GM12878 (cell line): ENCODE measurements at regions not wholly inside any gene's neighbourhood (a gene's known extent, or its start where the extent isn't known, plus 50 kb on each side); places are given as distances from the start of the nearest gene placed in this dataset.

ENCODE experiments used
- ATAC-seq: fragments of 200-7000 bp; cut with Tn5 transposase; 3 replicates; pipeline ENCODE4 v1.9.1; 2020; ENCODE audit warnings: mild to moderate bottlenecking, moderate library complexity
- BruUV-seq: library from RNA; stranded (reverse); fragments of 400-500 nt; replicated peaks from 2 replicates; lab custom pipeline; 2021; lab: Mats Ljungman, UMichigan
- CTCF ChIA-PET: fragments of 300-600 bp; sonication (Branson Sonifier 250); formaldehyde crosslinking; extraction: SDS; loops from one replicate; lab custom pipeline; 2021; ENCODE audit warnings: inconsistent platforms; lab: Yijun Ruan, JAX
- POLR2A ChIA-PET: fragments of 350-600 bp; formaldehyde crosslinking; extraction: SDS; loops from one replicate; lab custom pipeline; 2021; ENCODE audit warnings: inconsistent platforms; lab: Charles Lee
- RAD21 ChIA-PET: fragments of 300-600 bp; sonication (Branson Sonifier 250); formaldehyde crosslinking; loops from one replicate; lab custom pipeline; 2023; ENCODE audit warnings: antibody characterized with exemption; ENCODE audit not compliant: unreplicated experiment; lab: Charles Lee
- SMC1A ChIA-PET: fragments of 300-600 bp; sonication (Branson Sonifier 250); formaldehyde crosslinking; loops from one replicate; lab custom pipeline; 2023; ENCODE audit not compliant: unreplicated experiment, uncharacterized antibody; lab: Charles Lee
- DNase-seq: peaks from one replicate; pipeline ENCODE4 v3.0.0-alpha.2; 2011; ENCODE audit warnings: low read depth, low spot score
- FAIRE-seq: peaks from 3 replicates; lab custom pipeline; 2011; peaks lifted over from hg19 to GRCh38; lab: Jason Lieb, UNC
- H2AFZ ChIP-seq: 2 replicates; pipeline ENCODE4 v1.6.0; 2011; ENCODE audit warnings: low read depth, low read length, control low read depth; ENCODE audit not compliant: control insufficient read depth
- H3K27ac ChIP-seq: 2 replicates; pipeline ENCODE4 v1.5.1; 2011; ENCODE audit warnings: control low read depth; ENCODE audit not compliant: control insufficient read depth, insufficient read depth
- H3K27me3 ChIP-seq, 2 experiments: replicated peaks in 1 of 2; 2 replicates each; pipeline versions ENCODE4 v1.6.0 to v1.6.1; 2011; ENCODE audit warnings: low read length in 1 of 2; ENCODE audit not compliant: control insufficient read depth in 2 of 2, insufficient read depth in 2 of 2
- H3K36me3 ChIP-seq, 2 experiments: 2 replicates each; pipeline ENCODE4 v1.5.1; 2011; ENCODE audit warnings: low read length in 1 of 2; ENCODE audit not compliant: control insufficient read depth in 2 of 2, insufficient read depth in 2 of 2
- H3K4me1 ChIP-seq: 2 replicates; pipeline ENCODE4 v1.6.1; 2011; ENCODE audit warnings: mild to moderate bottlenecking, low read length, moderate library complexity, mixed read lengths; ENCODE audit not compliant: control insufficient read depth, insufficient read depth
- H3K4me2 ChIP-seq: 2 replicates; pipeline ENCODE4 v1.6.0; 2011; ENCODE audit warnings: control low read depth; ENCODE audit not compliant: control insufficient read depth, insufficient read depth
- H3K4me3 ChIP-seq: fragments of 200-600 bp; sonication (generic); 2 replicates; pipeline ENCODE4 v1.5.1; 2016
- H3K79me2 ChIP-seq: 2 replicates; pipeline ENCODE4 v1.6.0; 2011; ENCODE audit warnings: low read length; ENCODE audit not compliant: control insufficient read depth, insufficient read depth
- H3K9ac ChIP-seq: 2 replicates; pipeline ENCODE4 v1.8.0; 2011; ENCODE audit warnings: low read length, control low read depth, mixed read lengths; ENCODE audit not compliant: control insufficient read depth, insufficient read depth
- H3K9me3 ChIP-seq: replicated peaks from 3 replicates; pipeline ENCODE4 v1.5.1; 2011; ENCODE audit warnings: mild to moderate bottlenecking, low read length; ENCODE audit not compliant: control insufficient read depth, insufficient read depth
- H4K20me1 ChIP-seq: 2 replicates; pipeline ENCODE4 v1.6.0; 2011; ENCODE audit not compliant: control insufficient read depth, insufficient read depth
- MYB ChIP-seq: fragments of 150-350 bp; IDR thresholded peaks from 2 replicates; pipeline ENCODE4 v1.6.1; 2014; ENCODE audit warnings: mild to moderate bottlenecking, low read depth, low read length, borderline replicate concordance
- NFXL1 ChIP-seq: fragments of 450-650 bp; IDR thresholded peaks from 2 replicates; pipeline ENCODE4 v1.6.1; 2017; ENCODE audit warnings: antibody characterized with exemption, mild to moderate bottlenecking, borderline replicate concordance
- PAX8 ChIP-seq: fragments of 450-650 bp; IDR thresholded peaks from 2 replicates; pipeline ENCODE4 v1.6.1; 2017; ENCODE audit warnings: mild to moderate bottlenecking, moderate library complexity
- RB1 ChIP-seq: fragments of 450-650 bp; formaldehyde crosslinking; IDR thresholded peaks from 2 replicates; pipeline ENCODE4 v1.6.1; 2017; ENCODE audit warnings: mild to moderate bottlenecking, borderline replicate concordance
- SP1 ChIP-seq: IDR thresholded peaks from one replicate; pipeline ENCODE4 v1.6.1; 2011; ENCODE audit warnings: low read depth, low read length
- SUZ12 ChIP-seq: fragments of 200-600 bp; sonication (generic); IDR thresholded peaks from one replicate; pipeline ENCODE4 v1.6.1; 2018; ENCODE audit warnings: antibody characterized with exemption, mild to moderate bottlenecking; ENCODE audit not compliant: unreplicated experiment
- TAF1 ChIP-seq: IDR thresholded peaks from 2 replicates; pipeline ENCODE4 v1.6.1; 2011; ENCODE audit warnings: mild to moderate bottlenecking, low read depth, low read length, borderline replicate concordance
- TBL1XR1 ChIP-seq: IDR thresholded peaks from 2 replicates; pipeline ENCODE4 v1.6.1; 2012; ENCODE audit warnings: low read depth, low read length, improper control_type of control experiment
- TCF7 ChIP-seq: IDR thresholded peaks from 2 replicates; pipeline ENCODE4 v1.6.1; 2014; ENCODE audit warnings: antibody characterized with exemption, borderline replicate concordance
- ZNF384 ChIP-seq: IDR thresholded peaks from 2 replicates; pipeline ENCODE4 v1.6.1; 2012; ENCODE audit warnings: low read depth, mild to moderate bottlenecking, low read length, improper control_type of control experiment, borderline replicate concordance
- WGBS: methylation state at CpG from one replicate; pipeline ENCODE4 v1.1.6; 2016; ENCODE audit warnings: low lambda C conversion rate; ENCODE audit not compliant: insufficient replicate concordance, insufficient coverage; ENCODE audit errors: missing lambda C conversion rate; 5-methylcytosine and 5-hydroxymethylcytosine counted together
- in situ Hi-C: fragments of 300-500 bp; cut with MboI; formaldehyde crosslinking; loops from 9 replicates; pipeline ENCODE4 v1.14.3; 2018; ENCODE audit warnings: mixed read lengths
- intact Hi-C: fragments of 100-400 bp; cut with micrococcal nuclease; formaldehyde crosslinking; loops from one replicate; pipeline ENCODE4 v1.14.2; 2022; ENCODE audit not compliant: unreplicated experiment

GRCh38 chr9:102185962-102186361, 447.5 kb upstream of the GRIN3A start:
- CTCF ChIA-PET = no interaction called here
- ATAC-seq (no peak), FAIRE-seq (no peak), DNase-seq (no peak)
- H3K27ac ChIP-seq = no peak overlapping the region
- no TSS peak for BruUV-seq
- H3K9ac ChIP-seq = no peak overlapping the region
- no peaks in the 10 kb centered on the region for H3K79me2 ChIP-seq
- H3K9me3 ChIP-seq = no peaks in the 10 kb centered on the region
- H3K4me2 ChIP-seq = no peak overlapping the region
- no peaks in the 10 kb centered on the region for H3K27me3 ChIP-seq
- intact Hi-C loops = no loop called here
- POLR2A ChIA-PET = no interaction called here
- no peaks in the 10 kb centered on the region for H3K36me3 ChIP-seq
- no peak overlapping the region for H3K4me3 ChIP-seq
- WGBS = 0% methylated on average over 1 of the region's 1 CpG
- SMC1A ChIA-PET = interaction anchor here (0.5 kb wide), 1 partner anchor 420 kb away, joined by 3 read pairs; no protein-coding TSS in a partner anchor
- H4K20me1 ChIP-seq = no peaks in the 10 kb centered on the region
- RAD21 ChIA-PET = no interaction called here
- TF ChIP-seq ZNF384 = no peak
- no peak for TF ChIP-seq SP1
- no peak overlapping the region for H2AFZ ChIP-seq
- in situ Hi-C loops = no loop called here
- no peaks in the 10 kb centered on the region for H3K4me1 ChIP-seq

GRCh38 chr9:102185371-102185770, 446.9 kb upstream of the GRIN3A start:
- ChIA-PET POLR2A (no interaction called here), RAD21 (no interaction called here), SMC1A (no interaction called here), CTCF (no interaction called here)
- Histone ChIP-seq H3K27ac (no peak overlapping the region), H3K79me2 (no peaks in the 10 kb centered on the region), H3K27me3 (no peaks in the 10 kb centered on the region), H3K4me2 (no peak overlapping the region), H3K9ac (no peak overlapping the region), H3K9me3 (no peaks in the 10 kb centered on the region), H3K4me1 (no peaks in the 10 kb centered on the region), H4K20me1 (no peaks in the 10 kb centered on the region), H3K4me3 (no peak overlapping the region), H2AFZ (no peak overlapping the region), H3K36me3 (no peaks in the 10 kb centered on the region)
- intact Hi-C loops = no loop called here
- DNase-seq (no peak), ATAC-seq (no peak), FAIRE-seq (no peak)
- BruUV-seq = no TSS peak
- WGBS = 34% methylated on average over 2 of the region's 2 CpGs
- in situ Hi-C loops = no loop called here
- TF ChIP-seq RB1 (no peak), TAF1 (no peak), NFXL1 (no peak), MYB (no peak), TCF7 (no peak), SUZ12 (no peak), PAX8 (no peak), TBL1XR1 (no peak)
